ENCODE measurements at regions not wholly inside any gene's neighbourhood (a gene's known extent, or its start where the extent isn't known, plus 50 kb on each side); places are given as distances from the start of the nearest gene placed in this dataset.
"Not testable (repeated sequence)": the region's sequence is repeated elsewhere in the genome, so short reads cannot be mapped to it uniquely, and the experiment has no call there.

- not testable (repeated sequence) for DNase-seq
Measured at GRCh38 chr18:70395771-70396170, 106.9 kb downstream of the SOCS6 start.

DNA sequence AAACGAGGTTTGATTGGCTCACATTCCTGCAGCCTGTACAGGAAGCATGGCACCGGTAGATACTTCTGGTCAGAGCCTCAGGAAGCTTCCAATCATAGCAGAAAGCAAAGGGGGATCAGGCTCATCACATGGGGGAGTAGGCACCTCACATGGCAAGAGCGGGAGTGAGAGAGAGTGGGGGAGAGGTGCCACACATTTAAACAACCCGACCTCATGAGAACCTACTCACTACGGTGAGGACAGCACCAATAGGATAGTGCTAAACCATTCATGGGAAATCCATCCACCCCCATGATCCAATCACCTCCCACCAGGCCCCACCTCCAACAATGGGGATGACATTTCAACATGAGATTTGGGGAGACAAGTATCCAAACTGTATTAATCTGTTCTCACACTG, 105.8 kb downstream of the SOCS6 start:
- DNase-seq, result no peak

DNA sequence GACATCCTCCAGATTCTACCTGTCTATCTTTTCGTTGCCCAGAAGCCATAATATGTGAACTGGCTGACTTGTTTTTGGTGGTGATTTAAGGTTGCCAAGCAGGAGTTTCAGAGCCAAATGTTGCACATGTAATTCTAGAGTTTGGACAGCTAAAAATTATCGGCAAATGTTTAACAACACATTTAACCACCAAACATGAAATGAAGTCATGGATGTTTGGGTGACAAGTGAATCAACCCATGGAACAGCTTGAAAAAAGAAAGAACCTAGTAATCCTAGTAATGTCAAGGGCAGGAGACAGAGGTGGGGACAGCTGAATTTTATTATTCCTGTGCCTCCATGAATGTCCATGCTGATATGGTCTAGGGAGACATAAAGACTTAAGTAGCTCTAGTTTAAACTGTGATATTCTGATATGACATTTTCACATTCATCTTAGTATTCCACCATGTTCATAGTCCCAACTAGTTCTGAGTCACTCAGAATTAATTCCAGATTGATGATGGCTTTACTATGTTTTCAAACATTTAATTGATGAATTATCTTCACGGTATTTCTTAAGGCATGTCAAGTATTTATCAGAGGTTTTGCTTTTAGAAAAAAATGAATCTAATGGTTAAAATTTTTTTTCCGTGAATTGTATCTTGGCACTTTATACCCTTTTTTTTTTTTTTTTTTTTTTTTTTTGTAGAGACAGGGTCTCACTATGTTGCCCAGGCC, 101.7 kb downstream of the SOCS6 start:
- DNase-seq, result no peak

DNA sequence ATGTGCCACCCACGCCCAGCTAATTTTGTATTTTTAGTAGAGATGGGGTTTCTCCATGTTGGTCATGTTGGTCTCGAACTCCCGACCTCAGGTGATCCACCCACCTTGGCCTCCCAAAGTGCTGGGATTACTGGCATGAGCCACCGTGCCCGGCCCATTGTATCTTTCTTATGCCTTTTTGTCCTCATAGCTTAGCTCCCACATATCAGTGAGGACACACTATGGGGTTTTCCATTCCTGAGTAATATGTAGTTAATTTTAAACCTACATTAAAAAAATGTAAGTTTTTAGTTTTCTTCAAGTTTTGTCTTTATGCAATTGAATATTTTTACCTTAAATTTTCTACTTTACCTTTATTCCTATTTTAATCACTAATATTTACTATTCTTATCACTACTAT, 100.2 kb downstream of the SOCS6 start:
- DNase-seq, result not testable (repeated sequence)

DNA sequence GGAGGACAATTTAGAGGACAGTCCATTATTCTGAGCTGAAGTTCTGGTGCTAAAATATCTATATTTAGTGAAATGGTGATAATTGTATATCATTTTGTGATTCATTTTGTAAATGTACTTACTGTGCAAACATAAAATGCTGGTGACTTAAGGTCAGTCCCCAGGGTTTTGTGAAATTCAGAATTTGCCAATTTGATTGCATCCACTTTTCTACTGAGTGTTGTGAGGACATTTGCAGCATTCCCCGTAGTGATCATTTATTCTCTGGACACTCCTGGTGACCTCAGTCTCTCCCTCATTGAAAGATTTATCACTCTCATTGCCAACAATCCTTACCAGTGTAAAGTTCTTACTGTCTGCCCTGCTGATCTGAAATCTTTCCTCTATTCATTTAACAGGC, 98.2 kb downstream of the SOCS6 start:
- no peak for DNase-seq

DNA sequence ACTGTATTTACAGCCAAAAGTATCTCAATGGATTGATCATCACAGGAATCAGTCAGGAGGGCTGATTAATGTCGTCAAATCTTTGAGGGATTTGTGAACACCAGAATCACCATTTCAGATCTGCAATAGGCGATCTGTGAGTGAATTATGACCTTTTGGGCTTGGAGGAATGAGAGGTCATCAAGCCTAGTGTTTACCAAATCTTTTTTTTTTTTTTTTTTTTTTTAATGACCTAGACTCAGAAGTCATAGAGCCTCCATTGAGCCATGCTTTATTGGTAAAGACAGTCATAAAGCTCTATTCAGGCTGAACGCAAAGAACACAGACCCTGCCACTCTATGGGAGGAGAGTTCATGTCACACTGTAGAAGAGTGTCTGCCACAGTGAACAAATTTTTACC, 97.7 kb downstream of the SOCS6 start:
- DNase-seq, result no peak

GRCh38 chr18:70385474-70385873, 96.6 kb downstream of the SOCS6 start:
- no peak for DNase-seq

GRCh38 chr18:70384181-70384790, 95.4 kb downstream of the SOCS6 start:
- DNase-seq, result no peak

DNA sequence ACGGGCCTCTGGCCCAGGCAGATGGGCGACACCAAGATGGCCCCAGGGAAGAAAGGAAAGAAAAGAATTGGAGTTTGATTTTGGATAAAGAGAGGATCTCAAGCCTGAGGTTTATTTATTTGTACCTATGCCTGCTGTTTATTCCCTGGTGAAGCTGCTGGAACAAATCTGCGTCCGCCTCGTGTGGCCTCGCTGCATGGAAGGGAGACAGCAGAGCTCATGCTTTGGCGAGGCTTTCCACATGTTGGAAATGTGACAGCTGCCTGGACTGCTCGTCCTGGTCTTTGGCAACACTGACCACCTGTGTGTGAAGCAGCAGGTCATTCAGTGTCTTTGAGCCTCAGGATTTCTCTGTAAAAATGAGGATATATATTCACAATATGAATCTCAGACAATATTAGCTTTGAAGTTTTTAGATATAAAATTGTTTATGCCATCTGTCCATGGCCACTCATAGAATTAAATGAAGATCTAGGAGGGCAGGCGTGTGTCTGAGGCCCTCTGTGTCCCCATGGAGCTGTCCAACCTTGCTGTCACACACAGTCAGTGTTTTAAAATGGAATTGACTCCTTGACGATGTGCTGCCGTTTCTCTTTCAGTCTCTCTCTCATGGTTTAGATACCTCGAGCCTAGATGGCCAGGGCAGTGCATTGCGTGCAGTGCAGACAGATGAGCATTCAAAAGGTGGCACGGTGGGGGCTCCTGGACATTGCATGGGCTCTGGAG, 94.3 kb downstream of the SOCS6 start:
- DNase-seq, result no peak

- DNase-seq, result no peak
Measured at GRCh38 chr18:70382017-70382416, 93.2 kb downstream of the SOCS6 start.

- DNase-seq, result peak; percentile 52
Measured at GRCh38 chr18:70380915-70381896, 92.4 kb downstream of the SOCS6 start.

All from NCI-H2107 (cell line).